ENCODE measurements at regions not wholly inside any gene's neighbourhood (a gene's known extent, or its start where the extent isn't known, plus 50 kb on each side); places are given as distances from the start of the nearest gene placed in this dataset.

- Histone ChIP-seq H3K4me3 (replicated peaks in 1 of 2; ENCODE audit: low read depth in 1 of 2, low read length in 2 of 2) (no peak overlapping the region), H4K20me1 (ENCODE audit: insufficient read depth) (no peaks in the 10 kb centered on the region), H3K27me3 (ENCODE audit: insufficient read depth, low read length) (no peaks in the 10 kb centered on the region), H3K27ac (ENCODE audit: low read depth, low read length) (no peak overlapping the region), H3K4me2 (ENCODE audit: low read length) (no peak overlapping the region), H3K9me2 (ENCODE audit: insufficient read depth) (no peaks in the 10 kb centered on the region), H3K36me3 (ENCODE audit: control insufficient read depth in 1 of 2, insufficient read depth in 2 of 2, low read length in 2 of 2) (no peaks in the 10 kb centered on the region), H3K9ac (ENCODE audit: low read length) (no peak overlapping the region), H3K79me2 (ENCODE audit: insufficient read depth, low read length) (no peaks in the 10 kb centered on the region), H3K9me3 (ENCODE audit: control insufficient read depth in 1 of 2, insufficient read depth in 1 of 2, low read depth in 1 of 2, low read length in 2 of 2) (no peaks in the 10 kb centered on the region), H3K4me1 (ENCODE audit: control insufficient read depth in 1 of 2, insufficient read depth in 2 of 2, low read length in 2 of 2) (no peaks in the 10 kb centered on the region), H2AFZ (ENCODE audit: low read depth, low read length, poor library complexity, severe bottlenecking) (no peak overlapping the region)
- ChIA-PET POLR2A (no interaction called here), CTCF (no interaction called here), RAD21 (ENCODE audit: low non-redundant PET in 1 of 2, low total read pairs in 2 of 2, uncharacterized antibody in 2 of 2, unreplicated experiment in 2 of 2) (no interaction called here)
- intact Hi-C loops (cut with micrococcal nuclease) = no loop called here
- no peak for TF ChIP-seq CBX3 (IDR thresholded peaks at IDR 0.05; ENCODE audit: low read depth)
- TF ChIP-seq EZH2phosphoT487 (IDR thresholded peaks at IDR 0.05; ENCODE audit: borderline replicate concordance) = no peak
- no peak for TF ChIP-seq CEBPB (IDR thresholded peaks at IDR 0.05; ENCODE audit: low read depth)
- no peak for TF ChIP-seq ZNF274 (IDR thresholded peaks at IDR 0.05; ENCODE audit: low read depth, low read length)
- no TSS peak for BruUV-seq (replicated peaks)
- ATAC-seq (no peak), DNase-seq (ENCODE audit: low read depth, low spot score) (no peak)
These were observed 2480.2 kb downstream of the PCDH7 start for GRCh38 chr4:33200377-33200776.

- H3K79me2 ChIP-seq (ENCODE audit: insufficient read depth, low read length) = no peaks in the 10 kb centered on the region
- DNase-seq (ENCODE audit: low read depth, low spot score) = no peak
- ATAC-seq = no peak
- no peak overlapping the region for H2AFZ ChIP-seq (ENCODE audit: low read depth, low read length, poor library complexity, severe bottlenecking)
- no peaks in the 10 kb centered on the region for H3K27me3 ChIP-seq (ENCODE audit: insufficient read depth, low read length)
- no peak overlapping the region for H3K4me3 ChIP-seq (replicated peaks in 1 of 2; ENCODE audit: low read depth in 1 of 2, low read length in 2 of 2)
- H3K27ac ChIP-seq (ENCODE audit: low read depth, low read length) = no peak overlapping the region
- no peak overlapping the region for H3K4me2 ChIP-seq (ENCODE audit: low read length)
- intact Hi-C loops (cut with micrococcal nuclease) = no loop called here
- BruUV-seq (replicated peaks) = no TSS peak
- H3K4me1 ChIP-seq (ENCODE audit: control insufficient read depth in 1 of 2, insufficient read depth in 2 of 2, low read length in 2 of 2) = no peaks in the 10 kb centered on the region
- no peaks in the 10 kb centered on the region for H3K9me3 ChIP-seq (ENCODE audit: control insufficient read depth in 1 of 2, insufficient read depth in 1 of 2, low read depth in 1 of 2, low read length in 2 of 2)
- H3K9me2 ChIP-seq (ENCODE audit: insufficient read depth) = no peaks in the 10 kb centered on the region
- no peaks in the 10 kb centered on the region for H4K20me1 ChIP-seq (ENCODE audit: insufficient read depth)
- TF ChIP-seq ELF1 (IDR thresholded peaks at IDR 0.05; ENCODE audit: borderline replicate concordance, low read depth) = no peak
- TF ChIP-seq EZH2phosphoT487 (IDR thresholded peaks at IDR 0.05; ENCODE audit: borderline replicate concordance) = no peak
- TF ChIP-seq SRF (IDR thresholded peaks at IDR 0.05; ENCODE audit: low read depth) = no peak
- no peak for TF ChIP-seq EZH2 (IDR thresholded peaks at IDR 0.05)
- no peak for TF ChIP-seq CBX3 (IDR thresholded peaks at IDR 0.05; ENCODE audit: low read depth)
- TF ChIP-seq FOSL1 (IDR thresholded peaks at IDR 0.05; ENCODE audit: low read depth) = no peak
- no peak for TF ChIP-seq POLR2A (IDR thresholded peaks at IDR 0.05; ENCODE audit: borderline replicate concordance, extremely low read depth, insufficient read depth, insufficient read length)
- TF ChIP-seq EGR1 (IDR thresholded peaks at IDR 0.05; ENCODE audit: low read depth) = no peak
- no peak for TF ChIP-seq ZFX (IDR thresholded peaks at IDR 0.05)
- no peak for TF ChIP-seq REST (IDR thresholded peaks at IDR 0.05; ENCODE audit: low read depth)
- no peak for TF ChIP-seq TCF7L2 (IDR thresholded peaks at IDR 0.05; ENCODE audit: borderline replicate concordance, extremely low read depth, insufficient read depth, insufficient read length)
- no peak for TF ChIP-seq SP1 (IDR thresholded peaks at IDR 0.05; ENCODE audit: low read depth)
- TF ChIP-seq CTCF (IDR thresholded peaks at IDR 0.05 in 2 of 3, conservative IDR thresholded peaks at IDR 0.05 in 1 of 3; ENCODE audit: borderline replicate concordance in 1 of 3, insufficient read depth in 1 of 3, low read depth in 2 of 3, low read length in 2 of 3) = no peak
- no peak for TF ChIP-seq RAD21 (IDR thresholded peaks at IDR 0.05; ENCODE audit: low read depth)
- TF ChIP-seq ZNF274 (IDR thresholded peaks at IDR 0.05; ENCODE audit: low read depth, low read length) = no peak
- H3K9ac ChIP-seq (ENCODE audit: low read length) = no peak overlapping the region
- CTCF ChIA-PET = no interaction called here
- POLR2A ChIA-PET = no interaction called here
- RAD21 ChIA-PET (ENCODE audit: low non-redundant PET in 1 of 2, low total read pairs in 2 of 2, uncharacterized antibody in 2 of 2, unreplicated experiment in 2 of 2) = no interaction called here
- H3K36me3 ChIP-seq (ENCODE audit: control insufficient read depth in 1 of 2, insufficient read depth in 2 of 2, low read length in 2 of 2) = no peaks in the 10 kb centered on the region
These were observed 2498.1 kb downstream of the PCDH7 start for GRCh38 chr4:33218238-33218637.

Measured in HCT116 (cell line).